Esophagus mucosa (tissue), 1 donor: ENCODE measurements at regions not wholly inside any gene's neighbourhood (a gene's known extent, or its start where the extent isn't known, plus 50 kb on each side); places are given as distances from the start of the nearest gene placed in this dataset.
"Not testable (repeated sequence)": the region's sequence is repeated elsewhere in the genome, so short reads cannot be mapped to it uniquely, and the experiment has no call there.

Experiments used
- ATAC-seq: fragments of 200-7000 bp; cut with Tn5 transposase; one replicate; pipeline ENCODE4 v1.9.1; 2020
- donor health status: DM: yes; HTN: yes; CAD: no.

DNA sequence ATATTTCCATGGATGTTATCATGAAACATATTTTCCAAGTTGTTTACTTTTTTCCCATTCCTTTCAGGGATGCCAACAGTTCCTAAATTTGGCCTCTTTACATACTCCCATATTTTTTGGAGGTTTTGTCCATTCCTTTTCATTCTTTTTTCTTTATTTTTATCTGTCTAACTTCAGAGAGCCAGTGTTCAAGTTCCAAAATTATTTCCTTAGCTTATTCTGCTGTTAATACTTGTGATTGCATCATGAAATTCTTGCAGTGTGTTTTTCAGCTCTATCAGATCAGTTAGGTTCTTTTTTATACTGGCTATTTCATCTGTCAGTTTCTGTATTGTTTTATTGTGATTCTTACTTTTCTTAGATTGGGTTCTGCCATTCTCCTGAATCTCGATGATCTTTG, 89.9 kb upstream of the TCF21 start:
- ATAC-seq = no peak

DNA sequence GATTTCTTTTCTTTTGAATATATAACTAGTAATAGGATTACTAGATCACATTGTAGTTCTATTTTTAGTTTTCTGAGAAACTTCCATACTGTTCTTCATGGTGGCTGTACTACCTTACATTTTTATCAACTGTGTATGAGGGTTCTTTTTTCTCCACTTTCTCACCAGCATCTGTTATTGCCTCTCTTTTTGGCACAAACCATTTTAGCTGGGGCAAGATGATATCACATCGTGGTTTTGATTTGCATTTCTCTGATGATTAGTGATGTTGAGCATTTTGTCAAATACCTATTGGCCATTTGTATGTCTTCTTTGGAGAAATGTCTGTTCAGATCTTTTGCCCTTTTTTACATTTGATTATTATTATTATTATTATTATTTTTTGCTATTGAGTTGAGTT, 86.1 kb upstream of the TCF21 start:
- ATAC-seq = no peak

DNA sequence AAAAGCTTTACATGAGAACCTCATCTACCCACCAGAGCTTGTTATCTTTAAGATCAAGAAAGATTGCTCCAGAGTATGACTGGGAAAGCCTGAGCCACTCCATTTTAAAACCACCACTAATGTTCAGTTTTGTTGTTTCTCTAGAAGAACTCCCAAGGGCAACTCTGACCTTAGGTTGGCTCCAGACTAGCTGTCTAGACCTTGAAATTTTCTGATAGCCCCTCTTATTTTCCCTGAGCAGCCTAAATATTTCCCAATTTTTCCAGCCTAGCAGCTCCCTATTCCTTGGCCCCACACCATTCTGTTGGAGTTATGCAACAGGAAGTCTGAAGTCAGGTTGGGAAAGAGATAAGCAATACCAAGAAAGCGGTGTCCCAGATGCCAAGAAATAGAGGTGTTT, 84.6 kb upstream of the TCF21 start:
- ATAC-seq = no peak

DNA sequence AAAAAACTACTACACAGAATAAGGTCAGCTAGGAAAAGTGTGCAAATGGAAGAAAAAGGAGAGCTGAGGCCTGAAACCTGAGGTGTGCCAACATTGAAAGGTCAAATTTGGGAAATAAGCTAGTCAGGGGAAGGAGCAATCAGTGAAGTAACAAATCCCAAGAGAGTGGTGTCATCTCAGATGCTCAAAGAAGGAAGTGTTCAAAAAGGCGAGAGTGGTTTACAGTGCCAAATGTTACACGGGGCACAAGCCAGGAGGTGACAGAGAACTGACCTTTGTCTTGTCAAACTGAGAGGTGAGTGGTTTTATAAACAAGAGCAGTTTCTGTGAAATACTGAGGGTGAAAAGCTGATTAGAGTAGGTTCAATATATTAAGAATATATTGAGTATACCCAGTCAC, 83.0 kb upstream of the TCF21 start:
- no peak for ATAC-seq

DNA sequence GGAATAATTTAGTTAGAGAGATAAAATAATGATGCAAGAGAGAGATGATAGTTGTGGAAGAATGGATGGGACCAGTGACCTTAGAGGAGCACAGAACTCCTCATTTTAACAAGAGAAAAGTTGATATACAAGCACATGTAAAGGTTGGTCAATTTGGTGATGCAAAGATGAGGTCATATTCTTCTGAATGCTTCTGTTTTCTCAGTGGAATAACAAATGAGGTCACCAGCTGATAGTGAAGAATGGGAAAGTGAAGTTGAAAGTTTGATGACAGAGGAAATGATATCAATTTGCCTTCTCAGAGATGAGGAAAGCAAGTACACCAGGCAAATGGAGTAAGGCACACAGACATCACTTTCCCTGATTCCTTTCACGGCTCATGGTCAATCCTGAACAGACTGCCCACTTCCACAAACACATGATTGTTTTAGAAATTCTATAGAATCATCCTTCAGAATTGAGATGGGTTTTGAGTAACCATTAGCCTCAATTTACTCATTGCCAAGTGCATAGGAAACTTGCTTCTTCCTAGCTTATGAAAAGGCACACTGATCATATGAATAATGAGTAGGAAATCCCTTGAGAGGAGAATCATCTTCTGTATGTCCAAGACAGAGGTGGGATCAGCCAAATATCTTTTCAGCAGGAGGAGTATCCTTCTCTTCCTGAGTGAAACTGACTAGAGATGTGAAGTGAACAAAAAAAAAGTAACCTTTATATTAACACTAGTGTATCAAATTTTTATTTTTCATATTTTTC, 82.4 kb upstream of the TCF21 start:
- no peak for ATAC-seq

DNA sequence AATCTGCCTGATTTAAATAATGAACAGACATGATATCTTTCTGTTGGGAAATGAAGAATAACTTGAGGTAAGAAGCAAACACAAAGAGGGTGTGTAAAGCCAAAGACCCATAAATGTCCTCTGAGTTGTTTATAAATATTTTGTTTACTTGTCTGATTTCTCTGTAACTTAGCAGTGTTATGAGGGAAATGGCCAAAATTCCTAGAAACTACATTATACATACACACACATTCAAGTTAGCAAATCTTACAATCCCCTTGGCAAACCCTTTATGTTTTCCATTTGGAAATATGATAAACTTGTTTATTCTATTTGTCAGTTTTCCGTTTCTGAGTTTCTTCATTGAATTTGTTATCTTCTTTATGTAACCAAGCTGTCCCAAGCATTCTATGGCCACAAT, 81.4 kb upstream of the TCF21 start:
- ATAC-seq = no peak

DNA sequence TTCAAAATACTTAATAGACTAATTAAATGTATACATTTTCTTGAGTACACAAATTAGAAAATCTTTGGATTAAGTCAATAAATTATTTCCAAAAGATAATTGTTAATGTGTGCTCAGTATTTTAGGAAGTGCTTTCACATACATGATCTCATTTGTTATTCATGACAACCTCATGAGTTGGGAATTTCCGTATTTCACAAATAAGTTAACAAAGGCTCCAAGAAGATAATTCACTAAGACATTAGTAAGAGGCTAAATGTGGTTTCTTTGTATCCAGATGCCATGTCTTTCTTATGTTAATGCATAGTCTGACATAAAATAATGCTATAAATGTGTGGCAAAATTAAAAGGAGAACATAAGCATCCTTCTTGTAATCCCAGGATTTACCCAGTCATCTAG, 79.5 kb upstream of the TCF21 start:
- ATAC-seq = no peak

DNA sequence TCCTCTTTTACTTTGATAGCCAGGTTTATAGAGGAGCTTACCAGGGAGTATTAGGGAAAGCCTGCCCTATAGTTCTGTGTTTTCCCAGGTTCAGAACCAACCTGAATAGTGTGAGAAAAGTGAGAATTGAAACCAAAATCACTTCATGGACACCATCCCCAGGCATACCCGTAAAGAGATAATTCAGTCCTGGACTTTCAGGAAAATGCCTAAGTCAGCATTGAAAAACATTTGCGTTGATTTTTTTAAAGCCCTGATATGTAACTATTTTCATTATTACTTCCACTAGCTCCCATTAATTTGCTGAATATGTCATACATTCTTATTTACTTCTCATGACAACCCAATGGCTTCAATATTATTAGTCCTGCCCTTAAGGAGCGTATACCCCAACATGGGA, 77.4 kb upstream of the TCF21 start:
- ATAC-seq = no peak

DNA sequence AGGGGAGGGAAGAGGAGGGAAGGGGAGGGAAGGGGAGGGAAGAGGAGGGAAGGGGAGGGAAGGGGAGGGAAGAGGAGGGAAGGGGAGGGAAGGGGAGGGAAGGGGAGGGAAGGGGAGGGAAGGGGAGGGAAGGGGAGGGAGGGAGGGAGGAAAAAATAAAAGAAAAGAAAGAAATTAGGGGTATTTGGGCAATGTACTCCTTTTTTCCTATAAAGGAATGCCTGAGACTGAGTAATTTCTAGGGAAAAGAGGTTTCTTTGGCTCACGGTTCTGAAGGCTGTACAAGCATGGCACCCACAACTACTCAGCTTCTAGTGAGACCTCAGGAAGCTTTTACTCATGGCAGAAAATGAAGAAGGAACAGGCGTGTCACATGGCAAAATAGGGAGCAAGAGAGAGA, 76.5 kb upstream of the TCF21 start:
- ATAC-seq = not testable (repeated sequence)

DNA sequence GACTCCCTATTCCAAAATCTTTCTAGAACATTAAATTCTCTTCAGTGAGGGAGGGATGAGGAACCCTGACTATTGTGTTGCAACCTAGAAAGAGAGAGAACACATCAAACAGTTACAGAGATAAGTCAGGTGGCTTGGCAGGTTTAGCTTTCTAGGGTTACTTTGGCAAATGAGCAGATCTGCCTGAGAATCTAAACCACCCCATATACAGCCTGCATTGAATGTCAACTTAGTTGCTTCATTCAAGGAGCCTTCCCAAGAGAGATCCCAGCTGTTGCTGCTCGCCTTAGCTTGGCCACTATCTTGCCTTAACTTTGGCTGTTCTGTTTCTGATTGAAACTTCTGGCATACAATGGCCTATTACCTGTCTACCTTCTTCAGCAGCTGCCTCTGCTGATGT, 74.7 kb upstream of the TCF21 start:
- ATAC-seq = no peak

DNA sequence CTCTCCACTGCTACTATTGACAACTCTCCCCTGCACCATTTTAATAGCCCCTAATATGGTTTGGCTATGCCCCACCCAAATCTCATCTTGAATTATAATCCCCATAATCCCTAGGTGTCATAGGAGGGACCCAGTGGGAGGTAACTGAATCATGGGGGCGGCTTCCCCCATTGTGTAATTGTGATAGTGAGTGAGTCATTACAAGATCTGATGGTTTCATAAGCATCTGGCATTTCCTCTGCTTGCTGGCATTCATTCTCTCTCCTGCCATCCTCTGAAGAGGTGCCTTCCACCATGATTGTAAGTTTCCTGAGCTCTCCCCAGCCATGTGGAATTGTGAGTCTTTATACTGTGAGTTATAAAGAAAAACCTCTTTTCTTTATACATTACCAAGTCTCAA, 74.1 kb upstream of the TCF21 start:
- ATAC-seq = no peak

DNA sequence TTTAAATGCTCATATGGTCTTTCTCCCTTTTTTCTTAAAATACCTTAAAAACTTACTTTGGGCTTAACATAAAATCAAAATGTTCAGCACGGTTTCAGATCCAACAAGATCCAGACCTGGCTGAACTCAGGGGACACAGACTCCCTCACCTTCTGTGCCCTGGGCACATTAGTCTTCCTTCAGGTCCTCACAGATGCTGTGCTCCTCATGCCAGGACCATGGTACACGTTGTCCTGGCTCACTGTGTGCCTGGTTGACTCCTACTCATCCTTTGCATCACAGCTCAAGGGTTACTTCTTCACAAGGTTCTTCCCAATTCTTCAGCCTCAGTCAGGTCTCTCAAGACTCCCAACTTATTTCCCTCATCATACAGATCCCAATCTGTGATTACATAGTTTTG, 73.6 kb upstream of the TCF21 start:
- ATAC-seq = no peak

DNA sequence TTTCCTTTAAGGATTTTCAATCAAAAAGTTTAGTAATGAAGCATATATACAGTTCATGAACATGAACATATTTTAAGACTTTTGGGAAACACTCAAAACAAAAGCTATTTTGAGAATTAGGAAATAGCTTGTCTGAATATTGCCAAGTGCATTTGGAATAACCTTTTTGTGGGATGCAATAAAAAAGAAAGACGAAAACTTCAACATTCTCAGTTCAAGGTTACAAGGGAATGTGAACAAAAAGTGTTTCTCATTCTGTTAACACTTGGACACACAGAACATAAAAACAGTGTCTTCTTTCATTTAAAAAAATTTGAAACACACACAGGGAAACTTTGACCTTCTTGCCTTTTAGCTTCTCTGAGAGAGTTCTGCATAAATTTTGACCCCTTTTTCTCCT, 72.7 kb upstream of the TCF21 start:
- ATAC-seq = no peak

DNA sequence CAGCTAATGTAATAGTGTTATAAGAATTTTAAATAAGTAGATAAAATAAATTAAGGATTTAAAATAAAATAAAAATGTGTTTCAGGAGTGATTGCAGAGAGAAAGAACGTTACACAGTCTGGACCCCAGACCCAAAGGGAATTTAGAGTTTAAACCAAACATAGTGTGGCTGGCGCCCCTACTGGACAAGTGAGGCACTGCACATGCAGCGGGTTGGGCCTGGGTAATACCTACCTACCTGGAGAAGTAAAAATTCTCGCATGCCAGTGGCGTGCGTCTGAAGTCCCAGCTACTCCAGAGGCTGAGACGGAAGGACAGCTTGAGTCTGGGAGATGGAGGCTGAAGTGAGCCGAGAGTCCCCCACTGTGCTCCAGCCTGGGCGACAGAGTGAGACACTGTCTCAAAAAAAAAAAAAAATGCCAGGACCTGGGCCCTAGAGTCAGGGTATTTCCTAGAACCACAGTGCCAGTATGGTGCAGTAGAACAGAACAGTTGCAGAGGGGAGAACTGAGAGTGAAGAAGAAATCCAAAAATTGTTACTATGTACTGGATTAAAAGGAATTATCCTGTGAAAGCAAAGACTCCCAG, 71.4 kb upstream of the TCF21 start:
- ATAC-seq = no peak

DNA sequence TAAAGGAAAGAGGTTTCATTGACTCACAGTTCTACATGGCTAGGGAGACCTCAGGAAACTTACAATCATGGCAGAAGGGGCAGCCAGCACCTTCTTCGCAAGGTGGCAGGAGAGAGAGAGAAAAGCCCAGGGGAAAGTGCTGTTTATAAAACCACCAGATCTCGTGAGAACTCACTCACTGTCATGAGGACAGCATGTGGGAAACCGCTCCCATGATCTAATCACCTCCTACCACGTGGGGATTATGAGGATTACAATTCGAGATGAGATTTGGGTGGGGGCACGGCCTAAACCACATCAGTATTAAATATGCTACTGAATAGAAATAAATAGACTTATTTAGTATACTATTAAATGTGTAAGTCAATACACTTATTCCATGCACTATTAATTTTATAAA, 70.6 kb upstream of the TCF21 start:
- no peak for ATAC-seq

DNA sequence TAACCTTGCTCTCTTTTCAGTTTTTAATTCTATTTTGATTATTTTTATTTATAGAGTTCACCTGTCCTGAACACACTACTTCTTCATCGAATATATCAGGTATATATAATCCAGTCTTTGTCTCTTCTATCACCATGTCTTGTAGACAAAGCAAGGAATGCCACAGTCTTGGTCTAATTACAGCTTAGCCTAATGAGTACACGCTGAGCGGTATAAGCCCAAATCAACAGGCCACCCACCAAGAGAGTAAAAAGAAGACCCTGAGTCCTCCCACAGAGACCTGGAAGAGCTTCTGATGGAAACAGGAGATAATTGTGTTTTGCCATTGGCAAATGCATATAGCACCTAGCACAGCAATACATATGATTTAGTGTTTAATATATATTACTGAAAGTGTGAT, 68.7 kb upstream of the TCF21 start:
- ATAC-seq = no peak

DNA sequence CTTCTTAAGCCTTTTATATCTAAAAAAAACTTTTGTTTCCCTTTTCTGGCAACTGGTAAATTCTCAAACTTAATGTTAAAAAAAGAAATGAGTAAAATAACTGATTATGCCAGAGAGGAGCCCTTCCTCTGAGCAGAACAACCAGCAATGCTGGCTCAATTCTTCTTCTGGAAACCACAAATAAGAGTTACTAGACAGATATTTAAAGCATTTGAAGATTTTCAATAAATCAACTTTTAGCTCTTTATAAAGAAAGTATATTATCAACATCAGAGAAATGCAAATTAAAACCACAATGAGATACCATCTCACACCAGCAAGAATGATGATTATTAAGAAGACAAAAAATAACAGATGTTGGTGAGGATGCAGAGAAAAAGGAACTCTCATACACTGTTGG, 61.1 kb upstream of the TCF21 start:
- ATAC-seq = no peak

DNA sequence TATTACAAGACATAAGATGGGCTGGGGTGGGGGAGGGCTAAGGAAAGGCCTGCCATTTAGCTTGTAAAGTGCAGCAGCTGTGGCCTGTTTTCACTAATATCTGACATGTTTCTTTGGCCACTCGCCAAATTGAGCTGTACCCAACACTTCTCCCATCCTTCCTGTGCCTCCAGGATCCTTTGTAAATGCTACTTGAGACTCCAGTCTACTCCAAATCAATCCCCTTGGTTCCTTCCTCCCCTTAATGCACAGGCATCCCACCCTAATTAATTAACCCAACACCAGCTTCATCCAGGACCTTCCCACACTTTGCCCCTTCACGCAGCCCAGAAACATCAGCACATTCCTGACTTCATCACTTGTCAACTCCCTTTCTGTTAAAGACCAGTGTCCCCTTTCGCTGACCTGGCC, 55.0 kb upstream of the TCF21 start:
- ATAC-seq = no peak

DNA sequence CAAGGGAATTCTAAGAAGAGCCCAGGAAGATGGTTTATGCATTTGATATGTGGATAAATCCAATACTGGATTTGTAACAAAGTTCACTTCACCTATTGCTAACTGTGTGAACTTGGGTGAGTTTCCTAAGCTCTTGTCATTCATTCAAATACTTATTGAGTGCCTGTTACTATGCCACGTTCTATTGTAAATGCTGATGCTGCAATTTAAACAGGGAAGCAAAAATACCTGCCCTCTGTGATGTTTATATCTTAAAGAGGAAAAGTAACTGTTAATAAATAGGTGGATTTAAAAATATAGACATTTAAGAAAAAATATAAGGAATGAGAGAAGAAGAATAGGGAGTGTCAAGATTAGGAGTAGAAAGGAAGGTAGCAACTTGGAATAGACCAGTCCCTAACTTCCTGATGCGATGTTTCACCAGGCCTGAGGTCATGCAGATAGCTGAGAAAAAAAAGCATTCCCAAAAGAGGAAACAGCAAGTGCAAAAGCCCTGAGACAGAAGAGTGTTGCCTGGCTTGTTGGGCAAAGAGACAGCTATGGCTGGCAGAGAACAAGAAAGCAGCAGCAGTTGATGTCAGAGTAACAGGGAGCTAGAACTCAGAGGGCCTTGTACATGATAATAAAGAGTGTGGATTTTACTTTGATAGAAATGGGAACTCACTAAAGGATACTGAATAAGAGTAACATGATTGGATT, 54.3 kb upstream of the TCF21 start:
- no peak for ATAC-seq

DNA sequence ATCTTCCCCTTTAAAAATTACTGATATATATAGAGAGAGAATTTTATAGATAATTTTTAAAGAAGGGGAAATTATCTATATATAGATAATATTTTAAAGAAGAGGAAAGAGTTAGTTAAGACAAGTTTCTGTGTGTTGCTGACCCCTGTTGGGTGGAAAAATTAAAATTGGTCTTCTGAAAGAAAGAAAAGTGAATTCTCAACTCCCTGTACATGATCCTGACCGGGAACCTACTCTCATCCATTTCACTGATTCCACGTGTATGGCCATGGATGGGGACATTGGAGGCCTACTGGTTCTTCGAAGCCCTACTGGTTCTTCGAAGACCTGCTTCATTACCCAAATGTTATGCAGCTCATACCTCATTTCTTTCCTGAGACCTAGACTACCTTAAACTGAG, 53.0 kb upstream of the TCF21 start:
- no peak for ATAC-seq

DNA sequence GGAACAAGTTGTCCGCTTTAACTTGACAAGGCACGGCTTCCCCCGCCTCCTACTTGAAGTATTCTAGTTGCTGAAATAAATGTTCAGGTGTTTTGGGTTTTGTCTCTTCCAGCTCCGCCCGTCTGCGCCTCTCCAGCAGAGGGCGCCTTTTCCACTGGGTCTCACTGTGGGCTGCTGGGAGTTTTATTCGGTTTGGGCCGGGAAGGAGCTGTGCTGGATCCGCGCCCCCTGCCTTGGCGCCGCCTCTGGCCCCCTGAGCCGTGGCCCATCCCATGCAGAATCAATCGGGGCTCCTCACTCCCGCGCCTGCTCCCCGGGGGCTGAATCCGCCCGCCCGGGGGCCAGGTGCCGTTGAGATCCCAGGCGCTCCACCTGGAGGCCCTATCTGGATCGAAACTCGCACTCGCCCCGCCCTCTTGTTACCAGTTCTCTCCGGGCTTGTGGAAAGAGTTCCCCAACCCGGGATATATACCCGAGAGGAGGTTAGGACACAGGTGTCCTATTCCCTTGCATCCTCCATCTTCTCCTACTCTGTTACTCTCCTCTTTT, 51.0 kb upstream of the TCF21 start:
- peak; percentile 70 for ATAC-seq
